PC-9 (cell line): ENCODE measurements at regions not wholly inside any gene's neighbourhood (a gene's known extent, or its start where the extent isn't known, plus 50 kb on each side); places are given as distances from the start of the nearest gene placed in this dataset.

Experiments used
- BruUV-seq: library from RNA; stranded (reverse); fragments of 400-500 nt; replicated peaks from 2 replicates; lab custom pipeline; 2021; lab: Mats Ljungman, UMichigan
- CTCF ChIA-PET: fragments of 300-600 bp; sonication (Branson Sonifier 250); formaldehyde crosslinking; loops from one replicate; lab custom pipeline; 2022; ENCODE audit warnings: antibody characterized with exemption; lab: Charles Lee
- POLR2A ChIA-PET: fragments of 300-600 bp; sonication (Branson Sonifier 250); formaldehyde crosslinking; loops from one replicate; lab custom pipeline; 2022; ENCODE audit warnings: antibody characterized with exemption; ENCODE audit not compliant: unreplicated experiment; lab: Charles Lee
- DNase-seq, 2 experiments: peaks; one replicate each; pipeline versions ENCODE4 v3.0.0 to v3.0.0-alpha.2; 2015 to 2022; ENCODE audit warnings: mixed read lengths in 1 of 2
- H2AFZ ChIP-seq: fragments of 200-600 bp; sonication (generic); 2 replicates; pipeline ENCODE4 v1.8.1; 2017; ENCODE audit warnings: antibody characterized with exemption
- H3F3A ChIP-seq: fragments of 200-600 bp; sonication (generic); 2 replicates; pipeline ENCODE4 v1.8.1; 2017; ENCODE audit warnings: antibody characterized with exemption, mild to moderate bottlenecking, low read depth; ENCODE audit not compliant: insufficient read depth
- H3K27ac ChIP-seq: fragments of 200-600 bp; sonication (generic); 2 replicates; pipeline ENCODE4 v1.6.1; 2016; ENCODE audit warnings: mixed run types
- H3K27me3 ChIP-seq: fragments of 200-600 bp; sonication (generic); 2 replicates; pipeline ENCODE4 v1.6.1; 2016; ENCODE audit warnings: low read depth, mixed run types; ENCODE audit not compliant: insufficient read depth
- H3K36me3 ChIP-seq: fragments of 200-600 bp; sonication (generic); 2 replicates; pipeline ENCODE4 v1.6.1; 2016; ENCODE audit warnings: low read depth, mixed run types
- H3K4me1 ChIP-seq: fragments of 200-600 bp; sonication (generic); replicated peaks from 2 replicates; pipeline ENCODE4 v1.6.1; 2016; ENCODE audit warnings: mixed run types; ENCODE audit not compliant: insufficient read depth
- H3K4me2 ChIP-seq: fragments of 200-600 bp; sonication (generic); 2 replicates; pipeline ENCODE4 v1.6.1; 2017; ENCODE audit warnings: mixed run types
- H3K4me3 ChIP-seq: fragments of 200-600 bp; sonication (generic); 2 replicates; pipeline ENCODE4 v1.6.1; 2016; ENCODE audit warnings: mixed run types
- H3K79me2 ChIP-seq: fragments of 200-600 bp; sonication (generic); 2 replicates; pipeline ENCODE4 v1.6.1; 2017; ENCODE audit warnings: low read depth, mixed run types
- H3K9me2 ChIP-seq: fragments of 200-600 bp; sonication (generic); 2 replicates; pipeline ENCODE4 v1.8.1; 2017; ENCODE audit warnings: mild to moderate bottlenecking; ENCODE audit not compliant: insufficient read depth
- H3K9me3 ChIP-seq: fragments of 200-600 bp; sonication (generic); 2 replicates; pipeline ENCODE4 v1.8.1; 2016; ENCODE audit warnings: low read depth; ENCODE audit not compliant: insufficient read depth
- H4K20me1 ChIP-seq: fragments of 200-600 bp; sonication (generic); 2 replicates; pipeline ENCODE4 v1.8.1; 2017; ENCODE audit not compliant: insufficient read depth
- CTCF ChIP-seq: fragments of 200-600 bp; sonication (generic); conservative IDR thresholded peaks from 2 replicates; pipeline ENCODE4 v1.6.1; 2017; ENCODE audit warnings: mixed run types, antibody characterized with exemption, mild to moderate bottlenecking, moderate library complexity
- EZH2 ChIP-seq: fragments of 200-600 bp; sonication (generic); IDR thresholded peaks from 2 replicates; pipeline ENCODE4 v1.8.0; 2017; ENCODE audit warnings: antibody characterized with exemption, low read depth
- intact Hi-C: fragments of 100-400 bp; cut with micrococcal nuclease; formaldehyde crosslinking; loops from one replicate; pipeline ENCODE4 v1.10.0; 2022; ENCODE audit not compliant: unreplicated experiment

- Histone ChIP-seq H3K4me1 (no peaks in the 10 kb centered on the region), H3K79me2 (no peaks in the 10 kb centered on the region), H3K9me3 (no peaks in the 10 kb centered on the region), H3K27ac (no peak overlapping the region), H3K4me3 (no peak overlapping the region), H3K36me3 (no peaks in the 10 kb centered on the region), H4K20me1 (no peaks in the 10 kb centered on the region), H3K27me3 (0 out of 2 replicates have a peak, but pooled peaks cover 3% of the 10 kb centered on the region), H2AFZ (no peak overlapping the region), H3F3A (no peaks in the 10 kb centered on the region), H3K9me2 (no peaks in the 10 kb centered on the region; the same call in 1 of the 2 replicates), H3K4me2 (no peak overlapping the region)
- BruUV-seq, result no TSS peak
- intact Hi-C loops, result no loop called here
- POLR2A ChIA-PET, result no interaction called here
- CTCF ChIA-PET, result no interaction called here
- DNase-seq, result no peak
- TF ChIP-seq EZH2 (no peak), CTCF (no peak)
These were observed 229.0 kb upstream of the IPO5 start for GRCh38 chr13:97724450-97724849.

GRCh38 chr13:97726664-97727280 is 226.7 kb upstream of the IPO5 start:
- BruUV-seq, result no TSS peak
- CTCF ChIA-PET, result no interaction called here

GRCh38 chr13:97727991-97728390 is 225.5 kb upstream of the IPO5 start:
- no peaks in the 10 kb centered on the region for H3K9me2 ChIP-seq
- no peaks in the 10 kb centered on the region for H3K36me3 ChIP-seq
- DNase-seq, result no peak
- H3F3A ChIP-seq, result no peaks in the 10 kb centered on the region
- no peaks in the 10 kb centered on the region for H3K4me1 ChIP-seq
- no peaks in the 10 kb centered on the region for H3K27me3 ChIP-seq
- H3K27ac ChIP-seq, result no peak overlapping the region
- H2AFZ ChIP-seq, result no peak overlapping the region
- POLR2A ChIA-PET, result no interaction called here
- no peaks in the 10 kb centered on the region for H3K79me2 ChIP-seq
- no TSS peak for BruUV-seq
- no peak for TF ChIP-seq CTCF
- TF ChIP-seq EZH2, result no peak
- H4K20me1 ChIP-seq, result no peaks in the 10 kb centered on the region
- intact Hi-C loops, result no loop called here
- H3K4me3 ChIP-seq, result no peak overlapping the region
- CTCF ChIA-PET, result no interaction called here
- no peak overlapping the region for H3K4me2 ChIP-seq
- no peaks in the 10 kb centered on the region for H3K9me3 ChIP-seq

More at GRCh38 chr13:97726664-97727280, 226.7 kb upstream of the IPO5 start:
- no peak overlapping the region for H3K4me2 ChIP-seq
- intact Hi-C loops, result no loop called here
- no peak overlapping the region for H3K4me3 ChIP-seq
- TF ChIP-seq CTCF, result no peak
- TF ChIP-seq EZH2, result no peak
- POLR2A ChIA-PET, result no interaction called here
- no peaks in the 10 kb centered on the region for H3K36me3 ChIP-seq
- H4K20me1 ChIP-seq, result no peaks in the 10 kb centered on the region
- H3K79me2 ChIP-seq, result no peaks in the 10 kb centered on the region
- no peaks in the 10 kb centered on the region for H3K9me3 ChIP-seq
- no peak overlapping the region for H2AFZ ChIP-seq
- H3F3A ChIP-seq, result no peaks in the 10 kb centered on the region
- H3K9me2 ChIP-seq, result no peaks in the 10 kb centered on the region; the same call in 1 of the 2 replicates
- H3K4me1 ChIP-seq, result no peaks in the 10 kb centered on the region
- no peak for DNase-seq
- 0 out of 2 replicates have a peak, but pooled peaks cover 3% of the 10 kb centered on the region for H3K27me3 ChIP-seq
- no peak overlapping the region for H3K27ac ChIP-seq
